CD14-positive monocyte (primary cell): ENCODE measurements at regions not wholly inside any gene's neighbourhood (a gene's known extent, or its start where the extent isn't known, plus 50 kb on each side); places are given as distances from the start of the nearest gene placed in this dataset.

Source experiments
- DNase-seq, 3 donors: peaks; one replicate each; pipeline ENCODE4 v3.0.0-alpha.2; 2011 to 2022
- H2AFZ ChIP-seq: 2 replicates; pipeline ENCODE4 v1.6.0; 2012; ENCODE audit warnings: mild to moderate bottlenecking, low read depth, low read length, inconsistent platforms; ENCODE audit not compliant: insufficient read depth, poor library complexity, severe bottlenecking
- H3K27ac ChIP-seq, 2 donors: 1 replicate in 1 of 2; 2 replicates in 1 of 2; pipeline ENCODE4 v1.5.1; 2012 to 2013; ENCODE audit warnings: low read length in 2 of 2, control low read depth in 1 of 2, inconsistent platforms in 1 of 2, low read depth in 1 of 2, mild to moderate bottlenecking in 1 of 2
- H3K27me3 ChIP-seq, 2 donors: one replicate each; pipeline versions ENCODE4 v1.6.0 to v1.6.1; 2011 to 2013; ENCODE audit warnings: low read length in 2 of 2; ENCODE audit not compliant: control insufficient read depth in 2 of 2, insufficient read depth in 2 of 2
- H3K36me3 ChIP-seq, 2 donors: replicated peaks in 1 of 2; 1 replicate in 1 of 2; 2 replicates in 1 of 2; pipeline versions ENCODE4 v1.5.1 to v1.6.1; 2012 to 2013; ENCODE audit warnings: low read length in 2 of 2, control low read depth in 1 of 2, inconsistent platforms in 1 of 2, mild to moderate bottlenecking in 1 of 2; ENCODE audit not compliant: insufficient read depth in 2 of 2, control insufficient read depth in 1 of 2
- H3K4me1 ChIP-seq, 2 donors: 1 replicate in 1 of 2; 2 replicates in 1 of 2; pipeline versions ENCODE4 v1.5.1 to v1.6.1; 2012 to 2013; ENCODE audit warnings: low read length in 2 of 2, control low read depth in 1 of 2, inconsistent platforms in 1 of 2, mild to moderate bottlenecking in 1 of 2, moderate library complexity in 1 of 2; ENCODE audit not compliant: insufficient read depth in 2 of 2, control insufficient read depth in 1 of 2
- H3K4me2 ChIP-seq: replicated peaks from 2 replicates; pipeline ENCODE3; 2012; ENCODE audit warnings: low read length, moderate library complexity, mild to moderate bottlenecking; ENCODE audit not compliant: poor library complexity, severe bottlenecking; ENCODE audit errors: extremely low read depth
- H3K4me3 ChIP-seq, 3 experiments: fragments of 200-600 bp in 1 of 3; sonication (generic) in 1 of 3; replicated peaks in 1 of 3; 1 replicate in 2 of 3; 2 replicates in 1 of 3; pipeline ENCODE4 v1.5.1; 2011 to 2013; ENCODE audit warnings: low read length in 3 of 3, mild to moderate bottlenecking in 3 of 3, control low read depth in 2 of 3, low read depth in 2 of 3, inconsistent platforms in 1 of 3, moderate library complexity in 1 of 3
- H3K79me2 ChIP-seq: 2 replicates; pipeline ENCODE4 v1.6.0; 2012; ENCODE audit warnings: mild to moderate bottlenecking, control low read depth, inconsistent platforms, low read length, moderate library complexity; ENCODE audit not compliant: insufficient read depth
- H3K9ac ChIP-seq: 2 replicates; pipeline ENCODE4 v1.6.0; 2017; ENCODE audit warnings: low read length, mild to moderate bottlenecking; ENCODE audit not compliant: insufficient read depth, poor library complexity, severe bottlenecking
- H3K9me3 ChIP-seq, 2 donors: replicated peaks in 1 of 2; 1 replicate in 1 of 2; 2 replicates in 1 of 2; pipeline versions ENCODE4 v1.5.1 to v1.6.1; 2012 to 2013; ENCODE audit warnings: low read length in 2 of 2, control low read depth in 1 of 2; ENCODE audit not compliant: control insufficient read depth in 1 of 2, insufficient read depth in 1 of 2
- H4K20me1 ChIP-seq: 2 replicates; pipeline ENCODE4 v1.6.0; 2012; ENCODE audit warnings: mild to moderate bottlenecking, low read length, control low read depth, moderate library complexity; ENCODE audit not compliant: insufficient read depth
- H3K27ac Mint-ChIP-seq, 7 donors: one replicate each; pipeline ENCODE4 v1.8.0; 2020; ENCODE audit warnings: mild to moderate bottlenecking in 7 of 7, mixed read lengths in 7 of 7, moderate library complexity in 6 of 7, inconsistent platforms in 2 of 7
- H3K27me3 Mint-ChIP-seq, 3 donors: one replicate each; pipeline ENCODE4 v1.8.0; 2021 to 2022; ENCODE audit warnings: low read depth in 3 of 3, mild to moderate bottlenecking in 3 of 3, mixed read lengths in 3 of 3, moderate library complexity in 3 of 3, inconsistent platforms in 1 of 3
- H3K36me3 Mint-ChIP-seq, 2 donors: one replicate each; pipeline ENCODE4 v1.8.0; 2020; ENCODE audit warnings: mixed read lengths in 2 of 2, inconsistent platforms in 1 of 2, mild to moderate bottlenecking in 1 of 2
- H3K4me1 Mint-ChIP-seq: one replicate; pipeline ENCODE4 v1.8.0; 2020; ENCODE audit warnings: mild to moderate bottlenecking, mixed read lengths
- H3K4me3 Mint-ChIP-seq, 2 donors: one replicate each; pipeline ENCODE4 v1.8.0; 2020; ENCODE audit warnings: mild to moderate bottlenecking in 2 of 2, mixed read lengths in 2 of 2, moderate library complexity in 1 of 2
- H3K9me3 Mint-ChIP-seq, 7 donors: one replicate each; pipeline ENCODE4 v1.8.0; 2020 to 2022; ENCODE audit warnings: mixed read lengths in 7 of 7, mild to moderate bottlenecking in 6 of 7, moderate library complexity in 6 of 7, inconsistent platforms in 2 of 7
- CTCF ChIP-seq: fragments of 200-600 bp; IDR thresholded peaks from one replicate; pipeline ENCODE4 v1.8.0; 2022; ENCODE audit warnings: antibody characterized with exemption, mild to moderate bottlenecking
- WGBS: methylation state at CpG from one replicate; pipeline ENCODE4 v1.1.5; 2013; ENCODE audit warnings: missing lambda C conversion rate; ENCODE audit not compliant: insufficient coverage; 5-methylcytosine and 5-hydroxymethylcytosine counted together
- intact Hi-C, 2 donors: fragments of 100-400 bp; cut with micrococcal nuclease; formaldehyde crosslinking; loops; one replicate each; pipeline versions ENCODE4 v1.15.0 to v1.15.1; 2023

GRCh38 chr19:28793391-28794168, 419.4 kb downstream of the UQCRFS1 start:
- H2AFZ ChIP-seq, result peak overlapping the region; percentile 8
- H3K27me3 ChIP-seq, result peaks cover 15 to 20% of the 10 kb centered on the region in 2 donors
- H3K9ac ChIP-seq, result no peak overlapping the region
- Mint-ChIP-seq H3K27me3 (peaks cover 19 to 34% (median 21%) of the 10 kb centered on the region in 3 donors), H3K4me1 (no peaks in the 10 kb centered on the region), H3K9me3 (peaks cover 1 to 18% (median 9%) of the 10 kb centered on the region in 7 donors), H3K27ac (no peak overlapping the region), H3K36me3 (no peaks in the 10 kb centered on the region), H3K4me3 (peak overlapping the region in 1 of 2 donors; percentile 81)
- H4K20me1 ChIP-seq, result no peaks in the 10 kb centered on the region
- TF ChIP-seq CTCF, result no peak
- no peaks in the 10 kb centered on the region for H3K79me2 ChIP-seq
- peak overlapping the region; percentile 29 for H3K4me2 ChIP-seq
- no peak overlapping the region for H3K27ac ChIP-seq
- WGBS, result 5% methylated on average over 96 of the region's 97 CpGs
- H3K4me3 ChIP-seq, result no peak overlapping the region
- H3K36me3 ChIP-seq, result no peaks in the 10 kb centered on the region
- DNase-seq, result no peak
- intact Hi-C loops, result no loop called here
- peaks cover 4 to 27% of the 10 kb centered on the region in 2 donors for H3K9me3 ChIP-seq
- H3K4me1 ChIP-seq, result no peaks in the 10 kb centered on the region

- no peak overlapping the region for H3K9ac ChIP-seq
- H3K27me3 ChIP-seq, result no peaks in the 10 kb centered on the region
- H2AFZ ChIP-seq, result no peak overlapping the region
- no CpG with 5 or more reads among the region's 3 CpGs for WGBS
- Mint-ChIP-seq H3K36me3 (no peaks in the 10 kb centered on the region), H3K4me1 (no peaks in the 10 kb centered on the region), H3K27me3 (no peaks in the 10 kb centered on the region), H3K27ac (no peak overlapping the region), H3K4me3 (no peak overlapping the region), H3K9me3 (peaks cover 0 to 25% (median 14%) of the 10 kb centered on the region in 7 donors)
- intact Hi-C loops, result no loop called here
- H3K79me2 ChIP-seq, result no peaks in the 10 kb centered on the region
- no peaks in the 10 kb centered on the region for H4K20me1 ChIP-seq
- DNase-seq, result no peak
- no peak overlapping the region for H3K27ac ChIP-seq
- no peak overlapping the region for H3K4me3 ChIP-seq
- no peak for TF ChIP-seq CTCF
- H3K4me1 ChIP-seq, result no peaks in the 10 kb centered on the region
- peaks cover 16 to 18% of the 10 kb centered on the region in 2 donors for H3K9me3 ChIP-seq
- H3K36me3 ChIP-seq, result no peaks in the 10 kb centered on the region
- no peak overlapping the region for H3K4me2 ChIP-seq
Measured at GRCh38 chr19:28785971-28786370, 427.0 kb downstream of the UQCRFS1 start.
